OCI-LY7 (cell line): ENCODE measurements at regions not wholly inside any gene's neighbourhood (a gene's known extent, or its start where the extent isn't known, plus 50 kb on each side); places are given as distances from the start of the nearest gene placed in this dataset.

Experiments used
- EZH2phosphoT487 ChIP-seq: fragments of 200-600 bp; sonication (generic); IDR thresholded peaks from 2 replicates; pipeline ENCODE4 v1.6.1; 2018; ENCODE audit warnings: low read depth, borderline replicate concordance, mild to moderate bottlenecking, mixed run types, antibody characterized with exemption, low read length, moderate library complexity, mixed read lengths
- TF ChIP-seq, protein P1 (sequence below): fragments of 200-600 bp; sonication (generic); conservative IDR thresholded peaks from 2 replicates; pipeline ENCODE4 v1.5.1; 2014; ENCODE audit warnings: mild to moderate bottlenecking, antibody characterized with exemption, low read length, moderate library complexity, mixed read lengths

DNA sequence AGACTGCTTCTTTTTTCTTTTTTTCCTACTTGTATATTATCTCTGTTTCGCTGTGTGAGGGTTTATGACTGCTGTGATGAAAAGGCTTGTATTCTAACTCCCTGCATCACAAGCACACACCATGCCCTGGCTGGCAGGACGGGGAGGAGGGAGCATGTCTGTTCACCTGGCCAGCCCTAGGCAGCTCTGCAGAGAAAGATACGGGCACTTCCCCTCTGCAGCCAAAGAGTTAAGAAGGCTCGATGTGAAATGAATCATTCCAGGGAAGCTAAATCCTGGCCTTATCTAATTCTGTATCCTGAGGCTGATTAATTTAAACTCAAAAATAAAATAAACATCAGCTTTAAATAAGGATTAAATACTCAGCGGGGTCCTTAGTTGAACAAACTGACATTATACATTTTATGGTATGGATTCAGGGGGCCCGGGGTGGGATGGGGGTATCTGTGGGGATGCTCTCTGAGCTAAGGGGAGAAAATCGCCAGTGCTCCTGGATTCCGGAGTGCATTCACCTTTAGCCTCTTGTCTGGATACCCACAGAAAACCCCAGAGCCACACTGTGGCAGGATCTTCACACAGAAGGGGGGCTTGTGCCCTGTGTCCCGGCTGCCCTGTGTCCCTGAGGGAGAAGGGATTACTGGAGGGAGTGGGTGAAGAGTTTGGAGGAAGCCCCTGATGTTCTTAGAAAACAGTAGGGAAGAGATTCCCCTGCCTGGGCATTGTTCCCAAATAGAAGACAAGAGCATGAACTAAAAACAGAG, 321.5 kb downstream of the NPHP4 start:
- TF ChIP-seq, protein P1, sequence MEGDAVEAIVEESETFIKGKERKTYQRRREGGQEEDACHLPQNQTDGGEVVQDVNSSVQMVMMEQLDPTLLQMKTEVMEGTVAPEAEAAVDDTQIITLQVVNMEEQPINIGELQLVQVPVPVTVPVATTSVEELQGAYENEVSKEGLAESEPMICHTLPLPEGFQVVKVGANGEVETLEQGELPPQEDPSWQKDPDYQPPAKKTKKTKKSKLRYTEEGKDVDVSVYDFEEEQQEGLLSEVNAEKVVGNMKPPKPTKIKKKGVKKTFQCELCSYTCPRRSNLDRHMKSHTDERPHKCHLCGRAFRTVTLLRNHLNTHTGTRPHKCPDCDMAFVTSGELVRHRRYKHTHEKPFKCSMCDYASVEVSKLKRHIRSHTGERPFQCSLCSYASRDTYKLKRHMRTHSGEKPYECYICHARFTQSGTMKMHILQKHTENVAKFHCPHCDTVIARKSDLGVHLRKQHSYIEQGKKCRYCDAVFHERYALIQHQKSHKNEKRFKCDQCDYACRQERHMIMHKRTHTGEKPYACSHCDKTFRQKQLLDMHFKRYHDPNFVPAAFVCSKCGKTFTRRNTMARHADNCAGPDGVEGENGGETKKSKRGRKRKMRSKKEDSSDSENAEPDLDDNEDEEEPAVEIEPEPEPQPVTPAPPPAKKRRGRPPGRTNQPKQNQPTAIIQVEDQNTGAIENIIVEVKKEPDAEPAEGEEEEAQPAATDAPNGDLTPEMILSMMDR: no peak
- TF ChIP-seq EZH2phosphoT487: no peak
